Iris pigment epithelial cell (primary cell): ENCODE measurements at regions not wholly inside any gene's neighbourhood (a gene's known extent, or its start where the extent isn't known, plus 50 kb on each side); places are given as distances from the start of the nearest gene placed in this dataset.
"Not testable (repeated sequence)": the region's sequence is repeated elsewhere in the genome, so short reads cannot be mapped to it uniquely, and the experiment has no call there.

Experiments used
- DNase-seq: peaks from one replicate; pipeline ENCODE4 v3.0.0-alpha.2; 2011; ENCODE audit warnings: low read depth

DNA sequence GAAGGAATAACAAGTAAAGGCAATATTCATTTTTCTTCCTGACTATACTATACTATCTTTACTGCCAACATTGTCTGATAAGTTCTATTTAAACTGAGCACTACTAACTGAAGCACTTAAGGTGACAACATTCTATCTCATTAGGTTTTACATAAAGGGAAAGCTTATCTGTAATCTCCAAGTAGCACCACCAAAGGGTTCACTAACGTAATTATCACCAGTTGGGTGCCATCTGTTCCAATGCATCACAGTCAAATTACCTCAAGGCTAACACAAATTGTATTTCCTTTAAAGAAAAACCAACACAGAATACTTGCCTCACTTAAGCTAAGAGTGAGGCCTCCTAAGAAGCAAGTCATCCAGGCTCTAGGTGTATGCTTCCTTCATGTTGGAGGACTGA, 453.8 kb downstream of the RAP2B start:
- no peak for DNase-seq

- no peak for DNase-seq
Observed at GRCh38 chr3:153617463-153617862, 455.4 kb downstream of the RAP2B start.

GRCh38 chr3:153618176-153618575, 456.1 kb downstream of the RAP2B start:
- DNase-seq, result no peak

DNA sequence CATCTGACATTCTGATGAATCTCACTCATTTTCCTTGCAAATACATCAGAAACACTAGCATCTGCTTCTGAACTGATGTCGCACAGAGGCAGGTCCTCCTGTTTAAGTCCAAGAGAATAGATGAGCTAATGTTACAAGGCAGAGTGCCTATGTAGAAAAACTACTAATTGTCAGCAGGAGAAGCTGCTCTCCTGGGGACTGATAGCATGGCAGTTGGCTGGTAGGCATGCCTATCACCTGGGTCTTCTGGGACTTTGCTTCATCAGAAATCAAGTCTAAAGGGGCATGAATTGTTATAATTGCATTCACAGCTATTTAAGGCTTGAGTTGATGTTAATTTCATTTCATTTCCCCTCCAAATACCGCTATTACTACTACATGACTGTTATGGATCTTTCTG, 457.2 kb downstream of the RAP2B start:
- DNase-seq, result no peak

GRCh38 chr3:153621953-153622352, 459.9 kb downstream of the RAP2B start:
- no peak for DNase-seq

GRCh38 chr3:153623834-153624233, 461.8 kb downstream of the RAP2B start:
- no peak for DNase-seq

DNA sequence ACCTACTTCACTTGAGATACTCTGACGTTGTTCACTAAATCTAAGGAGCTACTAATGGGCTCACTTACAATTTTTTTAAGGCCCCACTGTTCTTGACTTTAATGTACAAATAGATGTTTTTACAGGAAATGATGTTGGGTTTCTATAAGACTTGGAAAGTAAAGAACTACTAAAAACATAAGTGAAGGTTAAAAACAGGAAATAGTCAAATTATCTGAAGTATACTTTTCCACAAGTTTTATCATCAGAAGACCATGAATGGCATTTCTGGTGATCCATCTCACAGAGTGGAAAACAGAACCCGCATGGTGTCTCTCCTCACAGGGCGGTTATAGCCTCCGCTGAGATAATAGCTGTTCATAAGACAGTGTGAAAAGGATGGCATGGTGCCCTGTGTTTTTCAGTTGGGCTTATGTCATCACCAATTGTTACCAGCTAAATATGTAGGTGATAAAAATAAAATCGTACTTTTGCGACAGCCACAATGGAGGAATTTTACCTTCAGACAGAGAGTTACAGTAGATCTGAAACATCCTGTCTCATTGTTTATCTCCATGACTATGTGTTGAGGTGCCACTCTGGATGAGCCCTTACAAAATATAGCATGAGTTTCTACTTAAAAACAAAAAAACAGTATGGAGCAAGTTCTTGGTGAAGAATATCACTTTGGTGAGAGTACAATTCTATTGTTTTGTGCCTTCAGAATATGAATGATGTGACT, 462.4 kb downstream of the RAP2B start:
- DNase-seq, result no peak

GRCh38 chr3:153625506-153625905, 463.5 kb downstream of the RAP2B start:
- DNase-seq, result no peak

DNA sequence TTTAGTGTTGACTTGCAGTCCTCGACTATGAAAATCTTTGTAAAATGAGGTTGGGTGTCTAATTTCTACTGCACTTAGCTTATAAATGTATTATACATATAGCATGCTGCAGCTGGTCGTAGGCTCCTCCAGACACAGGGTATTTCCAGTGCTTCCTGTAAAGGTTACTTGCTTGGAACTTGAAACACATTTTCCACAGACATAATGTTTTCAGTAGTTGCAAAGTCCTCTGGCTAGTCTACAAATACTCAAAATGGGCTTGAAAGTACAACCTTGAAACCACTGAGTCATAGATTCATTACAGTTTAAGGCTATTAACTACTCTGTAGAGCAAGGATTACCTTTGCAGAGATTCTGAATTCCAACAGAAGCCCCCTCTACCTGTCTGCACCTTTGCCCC, 464.1 kb downstream of the RAP2B start:
- no peak for DNase-seq

- DNase-seq, result no peak
Observed at GRCh38 chr3:153628591-153628990, 466.6 kb downstream of the RAP2B start.

DNA sequence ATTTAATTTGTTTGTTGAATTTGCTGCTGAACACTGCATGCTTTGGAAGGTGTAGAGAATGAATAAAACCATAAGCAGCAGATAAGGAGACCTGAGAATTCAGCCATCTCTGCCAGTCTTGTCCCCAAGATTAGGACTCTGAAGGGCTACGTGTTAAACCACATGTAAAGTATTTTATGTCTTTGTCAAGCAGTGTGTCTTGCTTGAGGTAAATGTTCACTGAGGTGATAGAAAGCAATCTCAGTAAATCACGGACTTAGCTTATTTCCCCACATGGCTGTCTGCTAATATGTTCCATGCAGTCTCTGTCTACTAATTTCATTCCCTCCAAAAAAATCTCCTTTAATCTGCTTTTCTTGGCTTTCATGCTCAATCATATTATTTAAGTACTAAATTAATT, 467.1 kb downstream of the RAP2B start:
- no peak for DNase-seq

DNA sequence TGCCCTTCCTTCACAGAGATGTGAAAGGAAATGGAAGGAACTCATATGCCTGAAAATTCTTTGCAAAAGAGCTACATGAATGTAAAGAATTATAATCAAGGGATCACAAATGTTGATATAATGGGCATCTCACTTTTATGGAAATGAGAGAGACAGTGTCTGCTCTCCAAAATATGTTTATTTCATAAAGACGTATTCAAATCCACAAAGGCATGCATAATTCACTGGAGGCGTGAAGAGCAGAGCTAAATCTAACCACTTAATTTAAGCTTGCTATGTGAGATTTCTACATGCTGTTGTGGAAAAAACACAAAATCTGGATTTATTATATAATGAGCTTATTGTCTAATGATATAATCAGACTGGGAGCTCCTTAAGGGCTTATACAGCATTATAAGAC, 469.1 kb downstream of the RAP2B start:
- DNase-seq, result no peak

DNA sequence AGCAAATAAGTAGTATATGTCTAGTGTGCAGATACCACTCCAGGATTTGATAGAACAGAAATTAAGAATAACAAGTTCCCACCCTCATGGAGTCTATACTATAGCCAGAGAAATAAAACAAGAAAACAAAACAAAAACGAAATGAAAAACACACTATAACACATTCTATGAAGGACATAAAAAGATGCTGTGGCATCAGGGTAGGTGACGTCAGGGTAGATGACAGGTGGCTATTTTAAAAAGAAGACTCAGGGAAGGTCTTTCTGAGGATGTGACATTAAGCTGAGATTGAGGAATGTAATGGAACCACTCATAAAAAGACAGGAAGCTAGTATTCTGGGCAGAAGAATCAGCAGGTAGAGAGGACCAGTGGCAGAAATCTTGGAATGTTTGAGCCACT, 469.6 kb downstream of the RAP2B start:
- DNase-seq, result no peak

- no peak for DNase-seq
Observed at GRCh38 chr3:153633407-153633806, 471.4 kb downstream of the RAP2B start.

- no peak for DNase-seq
Observed at GRCh38 chr3:153634683-153635082, 472.7 kb downstream of the RAP2B start.

DNA sequence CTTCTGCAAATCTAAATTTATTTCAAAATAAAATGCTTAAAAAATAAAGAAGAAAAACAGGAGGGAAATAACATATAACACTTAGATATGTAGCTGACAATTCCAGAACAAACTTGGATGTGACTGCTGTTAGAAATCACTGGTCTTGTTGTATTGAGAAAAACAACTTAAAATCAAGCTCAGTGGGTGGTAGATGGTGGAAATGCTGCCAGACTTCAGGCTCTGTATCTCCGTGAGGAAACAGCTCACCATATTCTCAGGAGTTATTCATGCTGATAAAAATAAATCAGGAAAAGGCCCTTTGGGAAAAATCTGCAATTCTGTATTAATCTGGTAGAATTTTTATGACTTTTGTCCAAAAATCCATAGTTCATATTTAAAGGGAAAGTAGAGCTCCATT, 477.6 kb downstream of the RAP2B start:
- DNase-seq, result no peak

DNA sequence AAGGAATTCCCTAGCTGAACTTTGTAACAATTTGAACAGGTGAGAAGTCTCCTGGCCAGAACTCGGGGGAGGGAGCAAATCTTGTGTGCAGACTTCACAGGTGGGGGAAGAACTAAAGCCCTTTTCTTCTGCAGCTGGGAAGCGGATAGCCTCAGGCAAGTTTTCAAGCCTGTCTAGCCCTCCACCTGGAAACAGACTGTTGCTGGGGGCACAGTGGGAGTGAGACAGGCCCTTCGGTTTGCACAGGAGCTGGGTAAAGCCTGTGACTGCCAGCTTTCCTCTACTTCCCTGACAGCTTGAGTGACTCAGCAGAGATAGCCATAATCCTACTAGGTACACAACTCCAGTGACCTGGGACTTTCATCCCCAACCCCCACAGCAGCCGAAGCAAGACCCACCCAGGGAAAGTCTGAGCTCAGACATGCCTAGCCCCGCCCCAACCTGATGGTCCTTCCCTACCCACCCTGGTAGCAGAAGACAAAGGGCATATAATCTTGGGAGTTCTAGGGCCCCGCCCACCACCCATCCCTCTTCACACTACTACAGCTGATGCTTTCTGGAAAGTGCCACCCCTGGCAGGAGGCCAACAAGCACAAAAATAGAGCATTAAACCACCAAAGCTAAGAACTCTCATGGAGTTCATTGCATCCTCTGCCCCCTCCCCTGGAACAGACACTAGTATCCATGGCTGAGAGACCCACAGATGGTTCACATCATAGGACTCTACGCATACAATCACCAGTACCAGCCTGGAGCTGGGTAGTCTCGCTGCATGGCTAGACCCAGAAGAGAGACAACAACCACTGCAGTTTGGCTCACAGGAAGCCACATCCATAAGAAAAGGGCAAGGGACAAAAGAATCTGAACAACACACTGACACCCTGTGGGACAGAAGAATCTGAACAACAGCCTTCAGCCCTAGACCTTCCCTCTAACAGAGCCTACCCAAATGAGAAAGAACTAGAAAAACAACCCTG, 479.0 kb downstream of the RAP2B start:
- DNase-seq, result no peak

- not testable (repeated sequence) for DNase-seq
Observed at GRCh38 chr3:153642576-153642975, 478.6 kb upstream of the ARHGEF26 start.

DNA sequence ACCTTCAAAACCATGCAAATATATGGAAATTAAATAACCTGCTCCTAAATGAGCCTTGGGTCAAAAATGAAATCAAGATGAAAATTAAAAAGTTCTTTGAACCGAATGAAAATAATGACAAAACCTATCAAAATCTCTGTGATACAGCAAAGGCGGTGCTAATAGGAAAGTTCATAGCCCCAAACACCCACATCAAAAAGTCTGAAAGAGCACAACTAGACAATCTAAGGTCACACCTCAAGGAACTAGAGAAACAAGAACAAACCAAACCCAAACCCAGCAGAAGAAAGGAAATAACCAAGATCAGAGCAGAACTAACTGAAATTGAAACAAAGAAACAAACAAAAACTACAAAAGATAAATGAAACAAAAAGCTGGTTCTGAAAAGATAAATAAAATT, 477.7 kb upstream of the ARHGEF26 start:
- not testable (repeated sequence) for DNase-seq

GRCh38 chr3:153649286-153649839, 471.8 kb upstream of the ARHGEF26 start:
- DNase-seq, result no peak

DNA sequence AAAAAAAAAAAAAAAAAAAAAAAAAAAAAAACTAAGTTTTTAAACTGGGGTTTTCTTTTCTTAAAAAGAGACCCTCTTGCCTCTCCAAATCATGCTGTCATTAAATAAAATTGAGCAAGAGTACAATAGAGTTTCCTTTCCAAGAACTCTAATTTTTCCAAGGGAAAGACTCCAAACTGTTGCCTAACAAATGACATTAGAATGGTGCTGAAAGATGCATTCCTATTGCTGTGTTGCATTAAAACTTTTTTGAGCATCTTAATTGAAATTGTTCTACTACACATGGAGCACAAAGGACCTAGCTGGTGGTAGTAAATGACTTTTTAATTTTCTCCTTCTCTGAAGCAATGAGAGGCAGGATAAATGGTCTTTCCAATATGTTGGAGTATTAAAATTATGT, 469.1 kb upstream of the ARHGEF26 start:
- DNase-seq, result no peak

GRCh38 chr3:153657046-153657445, 464.1 kb upstream of the ARHGEF26 start:
- DNase-seq, result no peak

- no peak for DNase-seq
Observed at GRCh38 chr3:153657461-153657860, 463.7 kb upstream of the ARHGEF26 start.
